Transverse colon (tissue), 4 donors: ENCODE measurements at regions not wholly inside any gene's neighbourhood (a gene's known extent, or its start where the extent isn't known, plus 50 kb on each side); places are given as distances from the start of the nearest gene placed in this dataset.

ENCODE experiments used
- DNase-seq: peaks from one replicate; pipeline ENCODE4 v3.0.0-alpha.2; 2019
- H3K27ac ChIP-seq, 4 donors: fragments of 200-600 bp; sonication (generic); 2 replicates each; pipeline ENCODE4 v1.5.1; 2016 to 2018; ENCODE audit warnings: inconsistent platforms in 4 of 4
- H3K27me3 ChIP-seq: fragments of 200-600 bp; sonication (generic); 2 replicates; pipeline ENCODE4 v1.5.1; 2017; ENCODE audit warnings: inconsistent platforms
- H3K36me3 ChIP-seq, 4 donors: fragments of 200-600 bp; sonication (generic); 2 replicates each; pipeline ENCODE4 v1.5.1; 2017 to 2019; ENCODE audit warnings: inconsistent platforms in 4 of 4
- H3K4me1 ChIP-seq, 4 donors: fragments of 200-600 bp; sonication (generic); 2 replicates each; pipeline ENCODE4 v1.5.1; 2017 to 2020; ENCODE audit warnings: inconsistent platforms in 4 of 4
- H3K4me3 ChIP-seq, 4 donors: fragments of 200-600 bp; sonication (generic); 1 replicate in 1 of 4; 2 replicates in 3 of 4; pipeline versions ENCODE4 v1.5.1 to v1.6.1; 2017 to 2019; ENCODE audit warnings: inconsistent platforms in 4 of 4
- H3K9me3 ChIP-seq, 2 donors: fragments of 200-600 bp; sonication (generic); 2 replicates each; pipeline ENCODE4 v1.5.1; 2017 to 2019; ENCODE audit warnings: inconsistent platforms in 2 of 2
- CTCF ChIP-seq, 5 experiments: fragments of 200-600 bp in 3 of 5; fragments of 450-650 bp in 2 of 5; sonication (generic) in 3 of 5; IDR thresholded peaks; 1 replicate in 2 of 5; 2 replicates in 3 of 5; pipeline ENCODE4 v1.5.1; 2016 to 2017; ENCODE audit warnings: antibody characterized with exemption in 5 of 5, inconsistent platforms in 3 of 5, mild to moderate bottlenecking in 2 of 5, moderate library complexity in 1 of 5
- EP300 ChIP-seq: sonication (generic); formaldehyde crosslinking; IDR thresholded peaks from one replicate; pipeline ENCODE4 v1.6.1; 2017; ENCODE audit warnings: antibody characterized with exemption, low read depth
- POLR2A ChIP-seq: fragments of 450-650 bp; IDR thresholded peaks from one replicate; pipeline ENCODE4 v1.6.1; 2016; ENCODE audit warnings: antibody characterized with exemption, mild to moderate bottlenecking, moderate library complexity
- POLR2AphosphoS5 ChIP-seq, 3 donors: sonication (generic); formaldehyde crosslinking; IDR thresholded peaks; one replicate each; pipeline ENCODE4 v1.6.1; 2016; ENCODE audit warnings: antibody characterized with exemption in 3 of 3
- WGBS, 2 donors: methylation state at CpG; one replicate each; pipeline ENCODE4 v1.1.5; 2018; ENCODE audit warnings: low coverage in 1 of 2; 5-methylcytosine and 5-hydroxymethylcytosine counted together
- in situ Hi-C, 4 donors: fragments of 200-750 bp; cut with MboI; loops; one replicate each; pipeline versions ENCODE4 v1.15.0 to v1.15.1; 2017; ENCODE audit warnings: low sequenced_read_pairs in 3 of 4, low pct_ligation_motif_present in 1 of 4, low pct_unique_long_range_greater_than_20kb in 1 of 4
- intact Hi-C: fragments of 100-400 bp; cut with DNase I; formaldehyde crosslinking; loops from one replicate; pipeline ENCODE4 v1.15.1; 2023; ENCODE audit warnings: low total_unique reads

- TF ChIP-seq POLR2AphosphoS5 (IDR thresholded peaks at IDR 0.05) (no peak), POLR2A (no peak), CTCF (IDR thresholded peaks at IDR 0.05) (no peak), EP300 (no peak)
- in situ Hi-C loops = no loop called here
- no peaks in the 10 kb centered on the region for H3K27me3 ChIP-seq
Observed at GRCh38 chr20:39651645-39652325, 689.6 kb downstream of the DHX35 start.

GRCh38 chr20:39646874-39647413 lies 684.8 kb downstream of the DHX35 start:
- H3K27ac ChIP-seq = no peak overlapping the region
- no peak for TF ChIP-seq POLR2AphosphoS5 (IDR thresholded peaks at IDR 0.05)
- no peak for TF ChIP-seq CTCF (IDR thresholded peaks at IDR 0.05)
- TF ChIP-seq EP300 = no peak
- no peak for DNase-seq
- in situ Hi-C loops = no loop called here
- H3K27me3 ChIP-seq = no peaks in the 10 kb centered on the region
- H3K36me3 ChIP-seq = no peaks in the 10 kb centered on the region
- no peaks in the 10 kb centered on the region for H3K9me3 ChIP-seq
- 53% methylated on average over 7 of the region's 7 CpGs; no CpG with 5 or more reads in 1 of the 2 donors for WGBS, 2 donors
- H3K4me1 ChIP-seq = no peaks in the 10 kb centered on the region
- no peak overlapping the region for H3K4me3 ChIP-seq
- intact Hi-C loops = no loop called here

More at GRCh38 chr20:39651645-39652325, 689.6 kb downstream of the DHX35 start:
- no peak overlapping the region for H3K27ac ChIP-seq
- DNase-seq = no peak
- H3K4me3 ChIP-seq = no peak overlapping the region
- H3K36me3 ChIP-seq = no peaks in the 10 kb centered on the region
- intact Hi-C loops = no loop called here
- WGBS, 2 donors = 76 to 100% methylated on average over 1 to 9 of the region's 9 CpGs
- no peaks in the 10 kb centered on the region for H3K9me3 ChIP-seq
- peaks cover 0 to 6% (median 0%) of the 10 kb centered on the region in 4 donors for H3K4me1 ChIP-seq

- in situ Hi-C loops = no loop called here
- H3K27me3 ChIP-seq = no peaks in the 10 kb centered on the region
- H3K4me1 ChIP-seq = no peaks in the 10 kb centered on the region
- no peaks in the 10 kb centered on the region for H3K9me3 ChIP-seq
- 45% methylated on average over 3 of the region's 3 CpGs; no CpG with 5 or more reads in 1 of the 2 donors for WGBS, 2 donors
- no peak for DNase-seq
- intact Hi-C loops = no loop called here
- no peak overlapping the region for H3K27ac ChIP-seq
- TF ChIP-seq EP300 (no peak), POLR2AphosphoS5 (IDR thresholded peaks at IDR 0.05) (no peak), CTCF (IDR thresholded peaks at IDR 0.05) (no peak), POLR2A (no peak)
- no peak overlapping the region for H3K4me3 ChIP-seq
- no peaks in the 10 kb centered on the region for H3K36me3 ChIP-seq
Observed at GRCh38 chr20:39645131-39645530, 683.0 kb downstream of the DHX35 start.

- H3K27me3 ChIP-seq = no peaks in the 10 kb centered on the region
- H3K36me3 ChIP-seq = no peaks in the 10 kb centered on the region
- no peak overlapping the region for H3K4me3 ChIP-seq
- H3K4me1 ChIP-seq = no peaks in the 10 kb centered on the region
- 71 to 74% methylated on average over 1 of the region's 1 CpG for WGBS, 2 donors
- no peak for DNase-seq
- H3K9me3 ChIP-seq = no peaks in the 10 kb centered on the region
- TF ChIP-seq CTCF (IDR thresholded peaks at IDR 0.05) (no peak), POLR2AphosphoS5 (IDR thresholded peaks at IDR 0.05) (no peak), EP300 (no peak), POLR2A (no peak)
- H3K27ac ChIP-seq = no peak overlapping the region
- in situ Hi-C loops = no loop called here
- intact Hi-C loops = no loop called here
Observed at GRCh38 chr20:39643292-39643691, 681.1 kb downstream of the DHX35 start.
